Calu3 (cell line): ENCODE measurements at regions not wholly inside any gene's neighbourhood (a gene's known extent, or its start where the extent isn't known, plus 50 kb on each side); places are given as distances from the start of the nearest gene placed in this dataset.
"Not testable (repeated sequence)": the region's sequence is repeated elsewhere in the genome, so short reads cannot be mapped to it uniquely, and the experiment has no call there.

ENCODE experiments used
- BruUV-seq: library from RNA; stranded (reverse); fragments of 400-500 nt; replicated peaks from 2 replicates; lab custom pipeline; 2021; lab: Mats Ljungman, UMichigan
- CTCF ChIA-PET: fragments of 300-600 bp; sonication (Branson Sonifier 250); formaldehyde crosslinking; loops from one replicate; lab custom pipeline; 2022; ENCODE audit warnings: antibody characterized with exemption; lab: Charles Lee
- DNase-seq: peaks from one replicate; pipeline ENCODE4 v3.0.0; 2022
- H3K27ac Mint-ChIP-seq: one replicate; pipeline ENCODE4 v1.8.0; 2022; ENCODE audit warnings: mixed read lengths; ENCODE audit not compliant: unreplicated experiment
- H3K27me3 Mint-ChIP-seq: one replicate; pipeline ENCODE4 v1.8.0; 2022; ENCODE audit warnings: mixed read lengths; ENCODE audit not compliant: unreplicated experiment
- H3K36me3 Mint-ChIP-seq: one replicate; pipeline ENCODE4 v1.8.0; 2022; ENCODE audit warnings: mild to moderate bottlenecking, moderate library complexity, mixed read lengths; ENCODE audit not compliant: insufficient read depth, unreplicated experiment
- H3K4me1 Mint-ChIP-seq: one replicate; pipeline ENCODE4 v1.8.0; 2022; ENCODE audit warnings: mild to moderate bottlenecking, low read depth, mixed read lengths; ENCODE audit not compliant: unreplicated experiment
- H3K4me3 Mint-ChIP-seq: one replicate; pipeline ENCODE4 v1.8.0; 2022; ENCODE audit warnings: mild to moderate bottlenecking, low read depth, moderate library complexity, mixed read lengths; ENCODE audit not compliant: unreplicated experiment
- H3K9me3 Mint-ChIP-seq: one replicate; pipeline ENCODE4 v1.8.0; 2022; ENCODE audit warnings: low read depth, mixed read lengths; ENCODE audit not compliant: unreplicated experiment
- intact Hi-C: fragments of 100-400 bp; cut with micrococcal nuclease; formaldehyde crosslinking; loops from one replicate; pipeline ENCODE4 v1.10.0; 2022; ENCODE audit not compliant: unreplicated experiment
- TF ChIP-seq, protein P1 (sequence below): fragments of 200-600 bp; IDR thresholded peaks from one replicate; pipeline ENCODE4 v1.8.0; 2022; ENCODE audit warnings: antibody characterized with exemption; ENCODE audit not compliant: unreplicated experiment

DNA sequence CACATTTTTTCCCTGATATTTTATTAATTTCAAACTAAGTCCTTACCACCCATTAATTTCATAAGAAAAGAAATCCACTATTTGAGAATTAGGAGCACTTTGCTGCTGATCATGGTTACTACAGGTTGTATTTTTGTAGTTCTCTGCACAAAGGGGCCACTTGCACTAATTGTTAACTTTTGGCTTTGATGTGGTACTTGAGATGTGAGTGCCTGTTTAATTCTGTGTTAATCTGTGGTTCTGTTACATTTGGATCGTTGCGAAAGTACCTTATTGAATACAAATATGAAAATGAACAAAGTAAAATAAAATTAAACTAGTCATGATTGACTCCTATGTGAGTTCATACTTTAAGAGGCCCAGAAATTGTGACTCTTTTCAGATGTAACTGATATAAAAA lies 374.9 kb upstream of the RGS6 start:
- no peak overlapping the region for H3K4me3 Mint-ChIP-seq
- CTCF ChIA-PET: no interaction called here

GRCh38 chr14:71558943-71559342 lies 373.3 kb upstream of the RGS6 start:
- intact Hi-C loops, H3K36me3 Mint-ChIP-seq, H3K27ac Mint-ChIP-seq, CTCF ChIA-PET, H3K9me3 Mint-ChIP-seq, H3K4me3 Mint-ChIP-seq, H3K27me3 Mint-ChIP-seq, DNase-seq, H3K4me1 Mint-ChIP-seq, BruUV-seq: not testable (repeated sequence)

More for the DNA sequence above, 374.9 kb upstream of the RGS6 start:
- no peaks in the 10 kb centered on the region for H3K36me3 Mint-ChIP-seq
- H3K27me3 Mint-ChIP-seq: no peaks in the 10 kb centered on the region
- TF ChIP-seq, protein P1, sequence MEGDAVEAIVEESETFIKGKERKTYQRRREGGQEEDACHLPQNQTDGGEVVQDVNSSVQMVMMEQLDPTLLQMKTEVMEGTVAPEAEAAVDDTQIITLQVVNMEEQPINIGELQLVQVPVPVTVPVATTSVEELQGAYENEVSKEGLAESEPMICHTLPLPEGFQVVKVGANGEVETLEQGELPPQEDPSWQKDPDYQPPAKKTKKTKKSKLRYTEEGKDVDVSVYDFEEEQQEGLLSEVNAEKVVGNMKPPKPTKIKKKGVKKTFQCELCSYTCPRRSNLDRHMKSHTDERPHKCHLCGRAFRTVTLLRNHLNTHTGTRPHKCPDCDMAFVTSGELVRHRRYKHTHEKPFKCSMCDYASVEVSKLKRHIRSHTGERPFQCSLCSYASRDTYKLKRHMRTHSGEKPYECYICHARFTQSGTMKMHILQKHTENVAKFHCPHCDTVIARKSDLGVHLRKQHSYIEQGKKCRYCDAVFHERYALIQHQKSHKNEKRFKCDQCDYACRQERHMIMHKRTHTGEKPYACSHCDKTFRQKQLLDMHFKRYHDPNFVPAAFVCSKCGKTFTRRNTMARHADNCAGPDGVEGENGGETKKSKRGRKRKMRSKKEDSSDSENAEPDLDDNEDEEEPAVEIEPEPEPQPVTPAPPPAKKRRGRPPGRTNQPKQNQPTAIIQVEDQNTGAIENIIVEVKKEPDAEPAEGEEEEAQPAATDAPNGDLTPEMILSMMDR: no peak
- H3K9me3 Mint-ChIP-seq: no peaks in the 10 kb centered on the region
- H3K27ac Mint-ChIP-seq: no peak overlapping the region
- peaks cover 9% of the 10 kb centered on the region for H3K4me1 Mint-ChIP-seq
- DNase-seq: no peak
- intact Hi-C loops: no loop called here
- BruUV-seq: no TSS peak

GRCh38 chr14:71560751-71561150 lies 371.5 kb upstream of the RGS6 start:
- no peak overlapping the region for H3K4me3 Mint-ChIP-seq
- CTCF ChIA-PET: no interaction called here
- no peak overlapping the region for H3K27ac Mint-ChIP-seq
- no peaks in the 10 kb centered on the region for H3K27me3 Mint-ChIP-seq
- BruUV-seq: no TSS peak
- no peaks in the 10 kb centered on the region for H3K9me3 Mint-ChIP-seq
- peaks cover 2% of the 10 kb centered on the region for H3K4me1 Mint-ChIP-seq
- H3K36me3 Mint-ChIP-seq: no peaks in the 10 kb centered on the region
- no peak for DNase-seq
- TF ChIP-seq, protein P1: no peak
- intact Hi-C loops: no loop called here

DNA sequence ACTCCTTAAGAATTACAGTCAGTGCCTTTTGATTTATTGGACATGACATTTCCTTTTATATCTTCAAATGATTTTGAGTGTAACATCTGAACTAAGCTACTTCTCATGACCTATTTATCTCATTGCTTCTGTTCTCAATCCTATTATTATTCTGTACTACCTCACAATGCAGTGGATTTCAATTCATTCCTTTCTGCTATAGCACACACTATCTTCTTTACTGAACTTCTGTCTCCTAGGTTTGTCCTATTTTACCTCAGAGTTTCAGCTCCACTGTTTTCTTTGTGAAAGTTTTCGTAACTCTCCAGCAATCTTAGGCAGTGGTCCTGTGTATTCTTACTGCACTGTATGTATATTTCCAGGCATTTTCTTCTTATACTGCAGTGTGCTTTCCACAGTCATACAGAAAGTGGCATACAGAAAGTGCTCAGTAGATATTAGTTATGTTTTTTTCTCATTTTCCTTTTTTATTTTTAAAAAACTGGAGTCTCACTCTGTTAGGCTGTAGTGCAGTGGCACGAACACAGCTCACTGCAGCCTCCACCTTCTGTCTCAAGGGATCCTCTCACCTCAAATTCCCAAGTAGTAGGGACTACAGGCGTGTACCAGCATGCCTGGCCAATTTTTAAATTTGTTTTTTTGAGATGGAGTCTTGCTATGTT lies 368.6 kb upstream of the RGS6 start:
- H3K27ac Mint-ChIP-seq: no peak overlapping the region
- no peaks in the 10 kb centered on the region for H3K9me3 Mint-ChIP-seq
- H3K4me1 Mint-ChIP-seq: no peaks in the 10 kb centered on the region
- intact Hi-C loops: no loop called here
- no peak for DNase-seq
- no peaks in the 10 kb centered on the region for H3K27me3 Mint-ChIP-seq
- CTCF ChIA-PET: interaction anchor here (0.6 kb wide), 1 partner anchor 15 kb away, joined by 4 read pairs; no protein-coding TSS in a partner anchor
- H3K36me3 Mint-ChIP-seq: no peaks in the 10 kb centered on the region
- H3K4me3 Mint-ChIP-seq: no peak overlapping the region
- BruUV-seq: no TSS peak
- TF ChIP-seq, protein P1: no peak

DNA sequence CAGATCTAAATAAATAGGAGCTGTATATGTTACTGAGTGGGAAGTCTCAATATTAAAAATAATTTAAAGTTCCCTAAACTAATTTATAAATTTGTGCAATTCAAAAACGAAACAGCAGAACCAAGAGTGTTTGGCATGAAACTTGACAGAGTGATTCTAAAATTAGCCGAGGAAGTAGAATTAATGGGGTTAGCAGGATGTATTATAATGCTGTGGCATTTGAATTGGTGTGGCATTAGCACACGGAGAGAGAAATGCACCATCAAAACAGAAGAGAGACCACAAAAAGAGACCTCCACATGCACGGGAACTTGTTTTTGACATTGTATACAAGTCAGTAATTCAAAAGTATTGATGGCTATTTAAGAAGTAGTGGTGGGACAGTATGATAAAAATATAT lies 366.0 kb upstream of the RGS6 start:
- H3K27me3 Mint-ChIP-seq: no peaks in the 10 kb centered on the region
- no peak overlapping the region for H3K27ac Mint-ChIP-seq
- TF ChIP-seq, protein P1: no peak
- no peaks in the 10 kb centered on the region for H3K4me1 Mint-ChIP-seq
- CTCF ChIA-PET: no interaction called here
- no peak overlapping the region for H3K4me3 Mint-ChIP-seq
- intact Hi-C loops: no loop called here
- H3K36me3 Mint-ChIP-seq: no peaks in the 10 kb centered on the region
- H3K9me3 Mint-ChIP-seq: no peaks in the 10 kb centered on the region
- no TSS peak for BruUV-seq
- no peak for DNase-seq

DNA sequence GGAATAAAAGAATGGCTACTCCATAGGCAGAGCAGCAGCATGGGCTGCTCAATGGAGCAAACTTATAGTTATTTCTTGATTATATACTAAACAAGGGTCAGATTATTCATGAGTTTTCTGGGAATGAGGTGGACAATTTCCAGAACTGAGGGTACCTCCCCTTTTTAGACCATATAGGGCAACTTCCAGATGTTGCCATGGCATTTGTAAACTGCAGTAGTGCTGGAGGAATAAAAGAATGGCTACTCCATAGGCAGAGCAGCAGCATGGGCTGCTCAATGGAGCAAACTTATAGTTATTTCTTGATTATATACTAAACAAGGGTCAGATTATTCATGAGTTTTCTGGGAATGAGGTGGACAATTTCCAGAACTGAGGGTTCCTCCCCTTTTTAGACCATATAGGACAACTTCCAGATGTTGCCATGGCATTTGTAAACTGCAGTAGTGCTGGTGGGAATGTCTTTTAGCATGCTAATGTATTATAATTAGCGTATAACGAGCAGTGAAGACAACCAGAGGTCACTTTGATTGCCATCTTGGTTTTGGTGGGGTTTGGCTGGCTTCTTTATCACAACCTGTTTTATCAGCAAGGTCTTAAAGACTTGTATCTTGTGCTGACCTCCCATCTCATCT lies 364.6 kb upstream of the RGS6 start:
- BruUV-seq, intact Hi-C loops: not testable (repeated sequence)

More for the DNA sequence above, 364.6 kb upstream of the RGS6 start:
- H3K9me3 Mint-ChIP-seq, H3K27ac Mint-ChIP-seq, CTCF ChIA-PET, H3K36me3 Mint-ChIP-seq, DNase-seq, H3K4me3 Mint-ChIP-seq, H3K27me3 Mint-ChIP-seq, H3K4me1 Mint-ChIP-seq: not testable (repeated sequence)
